Inflammatory macrophage treated with lipopolysaccharide for 4 hours (primary cell): ENCODE measurements at regions not wholly inside any gene's neighbourhood (a gene's known extent, or its start where the extent isn't known, plus 50 kb on each side); places are given as distances from the start of the nearest gene placed in this dataset.

Experiments used
- DNase-seq: peaks from one replicate; pipeline ENCODE4 v3.0.0-alpha.2; 2020

DNA sequence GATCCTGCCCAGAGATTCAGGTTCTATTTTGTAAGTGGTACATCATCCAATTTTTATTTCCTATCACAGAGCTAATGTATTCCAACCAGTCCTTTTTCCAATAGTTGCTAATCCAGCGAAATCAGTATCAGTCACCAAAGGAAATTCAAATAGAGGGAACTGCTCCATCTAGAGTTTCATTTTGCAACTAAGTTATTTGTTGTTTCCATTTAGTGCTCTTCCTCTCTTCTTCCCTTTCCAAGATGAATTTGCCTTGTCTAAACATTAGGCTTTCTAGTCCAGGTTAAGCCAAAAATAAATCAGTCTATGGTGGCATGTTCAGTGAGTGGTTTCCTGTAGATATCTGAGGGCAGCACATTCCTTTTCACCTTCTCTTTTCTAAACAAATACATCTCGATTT is 79.8 kb upstream of the SPATA31D4 start:
- DNase-seq, result peak; percentile 3

DNA sequence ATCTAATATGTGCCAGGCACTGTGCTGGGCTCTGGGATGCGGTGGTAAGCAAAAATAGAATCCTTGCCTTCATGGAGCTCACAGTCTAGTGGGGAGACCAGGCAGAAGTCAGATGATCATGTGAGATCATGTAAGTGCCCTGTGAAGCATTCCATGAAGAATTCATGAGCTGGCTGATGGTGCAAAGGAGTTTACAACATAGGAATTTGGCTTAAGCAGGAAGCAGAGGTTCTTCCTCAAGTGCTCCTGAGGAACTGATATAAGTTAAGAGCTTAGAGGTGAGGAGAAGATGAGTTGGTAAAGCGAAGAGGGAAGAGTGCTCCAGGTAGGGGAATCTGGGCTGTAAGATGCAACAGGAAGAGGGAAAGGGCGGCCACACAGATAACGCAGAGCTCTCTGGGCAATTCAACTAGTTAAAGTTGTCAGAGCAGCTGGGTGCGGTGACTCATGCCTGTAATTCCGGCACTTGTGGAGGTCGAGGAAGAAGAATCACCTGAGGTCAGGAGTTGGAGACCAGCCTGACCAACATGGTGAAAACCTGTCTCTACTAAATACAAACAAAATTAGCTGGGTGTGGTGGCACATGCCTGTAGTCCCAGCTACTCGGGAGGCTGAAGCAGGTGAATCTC is 78.5 kb upstream of the SPATA31D4 start:
- no peak for DNase-seq

DNA sequence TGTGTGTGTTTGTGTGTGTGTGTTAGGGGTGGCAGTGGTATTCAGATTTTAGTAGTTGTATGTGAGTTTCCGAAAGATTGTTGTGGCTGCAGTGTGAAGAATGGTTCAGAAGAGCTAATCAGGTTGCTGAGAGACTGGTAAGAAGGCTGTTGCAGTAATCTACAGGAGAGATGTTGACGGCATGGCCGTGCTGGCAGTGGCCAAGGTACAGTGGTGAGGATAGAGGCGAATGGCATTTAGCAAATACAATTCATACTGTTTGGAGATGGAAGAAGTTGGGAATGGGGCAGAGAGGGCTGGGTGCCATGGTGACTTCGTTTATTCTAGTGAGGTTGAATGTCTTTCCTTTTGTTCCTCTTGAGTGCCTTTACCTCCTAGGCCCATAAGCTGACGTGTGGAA is 77.5 kb upstream of the SPATA31D4 start:
- no peak for DNase-seq

DNA sequence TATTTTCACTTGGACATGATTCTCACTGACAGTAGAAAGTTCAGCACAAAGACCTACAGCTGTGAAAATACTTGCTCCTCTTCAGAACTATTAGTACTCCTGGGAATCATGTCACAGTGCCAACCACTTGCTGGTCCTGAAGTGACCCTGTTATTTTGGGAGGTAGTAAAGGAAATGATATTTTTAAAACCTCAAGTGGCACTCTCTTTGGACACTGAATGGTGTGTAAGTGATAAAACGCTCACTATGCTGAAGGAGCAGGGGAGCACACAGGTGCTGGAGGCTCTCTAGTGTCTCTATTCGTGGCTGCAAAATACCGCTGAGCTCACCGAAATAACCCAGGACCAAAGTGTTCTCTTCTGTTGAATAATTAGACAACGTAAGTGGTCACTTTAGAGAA is 76.9 kb upstream of the SPATA31D4 start:
- DNase-seq, result no peak

DNA sequence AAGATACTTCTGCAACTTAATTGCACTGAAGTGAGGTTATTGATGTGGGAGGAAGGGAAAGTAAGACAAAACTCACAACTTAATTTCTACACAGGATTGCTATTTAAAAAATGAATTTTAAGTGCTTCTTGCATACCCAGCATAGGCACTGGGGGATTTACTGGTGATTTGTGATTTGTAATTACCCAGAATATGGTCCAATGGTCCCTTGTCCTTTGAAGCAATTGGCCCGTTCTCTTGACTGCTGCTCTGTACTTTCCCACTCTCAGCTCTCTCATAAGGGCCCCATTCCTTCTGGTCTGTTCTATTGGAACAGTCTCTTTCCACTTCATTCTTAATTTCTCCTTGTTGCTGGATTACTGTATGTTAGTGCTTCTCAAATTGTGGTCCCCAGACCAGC is 75.4 kb upstream of the SPATA31D4 start:
- no peak for DNase-seq

DNA sequence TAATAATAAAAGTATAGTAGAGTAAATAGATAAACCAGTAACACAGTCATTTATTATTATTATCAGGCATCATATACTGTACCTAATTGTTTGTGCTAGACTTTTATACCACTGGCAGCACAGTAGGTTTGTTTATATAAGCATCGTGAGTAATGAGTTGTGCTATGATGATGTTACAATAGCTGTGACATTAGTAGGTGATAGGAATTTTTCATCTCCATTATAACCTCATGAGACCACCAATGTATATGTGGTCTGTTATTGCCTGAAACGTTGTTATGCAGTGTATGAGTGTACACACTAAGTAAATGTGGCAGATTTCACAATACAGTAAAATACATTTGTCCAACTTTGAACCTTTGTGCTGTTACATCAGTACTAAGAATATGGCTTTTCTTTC is 72.7 kb upstream of the SPATA31D4 start:
- DNase-seq, result no peak

DNA sequence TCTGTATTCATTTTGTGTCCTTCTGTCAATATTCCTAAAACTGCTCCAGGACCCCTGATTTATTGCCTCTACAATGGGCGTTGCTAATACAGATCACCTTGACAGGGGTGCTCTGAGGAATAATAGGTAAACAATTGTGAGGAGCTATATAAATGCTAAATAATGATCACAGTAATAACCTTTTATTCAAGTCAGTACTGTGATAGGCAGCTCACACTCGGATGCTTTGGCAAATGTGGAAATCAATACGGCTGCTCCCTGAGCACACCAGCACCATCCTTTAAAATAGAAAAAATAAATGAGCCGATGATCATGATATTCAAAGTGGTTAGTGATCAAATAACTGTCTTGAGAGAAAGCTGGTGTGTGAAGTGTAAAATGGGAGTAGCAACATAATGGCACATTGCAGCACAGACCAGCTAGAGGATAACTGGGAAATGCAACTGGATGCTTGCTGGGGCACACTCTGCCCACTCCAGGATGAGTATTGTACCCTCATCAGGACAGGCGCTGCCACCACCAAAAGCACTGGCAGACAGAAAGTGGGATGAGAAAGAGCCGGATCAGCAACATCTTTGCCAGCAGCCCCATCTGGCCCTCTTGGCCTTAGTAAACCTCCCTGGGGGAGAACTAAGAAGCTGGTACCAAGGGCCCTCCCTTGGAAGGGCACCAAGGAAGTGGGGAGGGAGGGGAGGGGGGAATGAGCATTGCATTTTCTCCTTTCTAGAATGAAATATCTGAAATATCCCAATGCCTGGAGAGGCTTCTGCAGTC is 69.4 kb upstream of the SPATA31D4 start:
- DNase-seq, result no peak

DNA sequence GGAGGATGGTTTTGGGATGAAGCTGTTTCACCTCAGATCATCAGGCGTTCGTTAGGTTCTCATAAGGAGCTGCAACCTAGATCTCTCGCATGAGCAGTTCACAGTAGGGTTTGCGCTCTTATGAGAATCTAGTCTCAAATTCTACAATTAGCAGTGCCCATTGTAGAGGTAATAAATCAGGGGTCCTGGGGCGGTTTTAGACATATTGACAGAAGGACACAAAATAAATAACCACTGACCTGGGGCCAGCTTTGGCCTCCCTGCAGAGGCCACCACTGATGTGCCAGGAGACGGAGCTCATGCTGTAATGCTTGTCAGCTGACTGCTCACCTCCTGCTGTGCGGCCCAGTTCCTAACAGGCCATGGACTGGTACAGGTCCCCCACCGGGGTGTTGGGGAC is 67.6 kb upstream of the SPATA31D4 start:
- DNase-seq, result no peak

DNA sequence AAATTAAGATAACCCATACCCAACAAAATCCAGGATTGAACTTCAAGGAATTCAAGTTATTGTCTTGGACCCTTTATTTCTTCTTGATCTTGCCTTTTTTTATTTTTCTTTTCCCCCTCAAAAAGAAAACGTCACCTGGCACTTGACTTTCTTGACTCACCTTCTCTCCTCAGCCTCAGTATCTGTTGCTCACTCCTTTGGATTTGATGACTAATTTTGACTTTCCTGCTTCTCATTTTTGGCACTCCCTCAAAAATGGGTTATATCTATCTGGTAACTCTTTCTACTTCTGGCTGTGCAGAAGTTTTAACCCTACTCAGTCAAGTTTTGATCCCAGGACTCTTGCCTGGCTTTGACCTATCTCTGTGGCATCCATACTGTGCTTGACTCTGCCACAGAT is 66.6 kb upstream of the SPATA31D4 start:
- DNase-seq, result no peak

DNA sequence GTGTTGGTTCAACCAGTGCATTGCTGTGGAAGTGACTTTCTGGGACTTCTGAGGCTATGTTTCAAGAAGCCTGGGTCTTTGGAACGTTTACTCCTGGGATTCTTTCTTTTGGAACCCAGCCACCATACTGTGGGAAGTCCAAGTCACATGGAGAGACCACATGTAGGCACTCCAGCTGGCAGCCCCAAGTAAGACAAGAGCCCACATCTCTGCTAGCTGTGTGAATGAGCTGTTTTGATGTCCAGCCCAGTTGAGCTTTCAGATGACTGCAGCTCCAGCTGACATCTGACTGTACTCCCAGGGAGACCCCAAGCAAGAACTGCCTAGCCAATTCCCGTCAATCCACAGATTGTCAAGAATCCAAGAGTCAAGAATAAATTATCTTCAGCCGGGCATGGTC is 60.1 kb upstream of the SPATA31D4 start:
- no peak for DNase-seq

DNA sequence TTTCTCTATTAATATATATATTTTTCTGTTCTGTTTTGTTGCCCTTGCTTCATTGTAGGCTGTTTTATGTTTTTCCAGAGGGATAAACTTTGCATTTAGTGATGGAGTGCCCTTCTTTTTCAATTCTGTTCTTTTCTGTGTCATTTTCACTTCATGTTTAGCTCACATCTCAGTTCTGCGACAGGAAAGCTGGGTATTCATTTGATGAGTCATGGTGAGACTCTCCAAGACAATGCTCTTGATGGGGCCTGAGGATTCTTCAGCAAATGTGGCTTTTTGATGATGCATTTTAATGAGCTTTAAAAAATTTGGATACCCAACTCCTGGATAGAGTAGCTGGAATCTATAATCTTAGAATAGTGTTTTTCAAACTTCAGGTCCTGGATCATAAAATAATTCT is 56.5 kb upstream of the SPATA31D4 start:
- no peak for DNase-seq

DNA sequence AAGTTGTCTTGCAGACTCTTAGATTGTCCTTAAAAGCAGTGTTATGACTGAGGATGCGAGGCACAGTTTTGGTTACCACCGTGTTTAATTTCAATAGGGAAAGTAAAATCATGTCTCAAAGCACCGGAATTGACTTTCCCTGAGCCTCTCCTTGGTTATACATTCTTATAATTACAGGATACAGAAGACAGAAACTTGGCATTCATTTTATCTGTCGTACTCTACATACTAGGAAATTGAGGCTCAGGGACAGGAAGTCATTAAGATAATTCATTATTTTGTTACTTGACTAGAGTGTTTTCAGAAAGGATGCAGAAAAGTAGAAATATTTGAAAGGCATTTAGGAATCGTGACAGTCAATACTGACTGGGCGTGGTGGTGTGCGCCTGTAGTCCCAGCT is 54.0 kb upstream of the SPATA31D4 start:
- DNase-seq, result no peak

DNA sequence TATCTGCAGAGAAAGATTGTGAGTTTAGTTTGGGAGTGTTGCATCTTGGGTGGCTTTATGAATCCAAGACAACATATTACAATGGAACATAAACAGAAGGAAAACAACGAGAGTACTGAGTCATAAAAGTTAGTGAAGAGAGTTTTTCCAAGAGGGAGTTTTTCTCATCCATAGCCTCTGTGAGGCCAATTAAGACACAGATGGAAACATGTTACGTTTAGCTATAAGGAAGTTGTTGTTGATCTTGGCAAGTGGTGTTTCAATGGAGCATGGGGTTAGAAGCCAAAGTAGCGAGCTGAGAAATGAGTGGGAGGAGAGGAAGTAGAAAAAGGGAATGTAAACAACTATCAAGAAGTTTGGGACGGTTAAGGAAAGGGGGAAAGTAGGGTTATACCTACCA is 53.3 kb upstream of the SPATA31D4 start:
- DNase-seq, result peak; percentile 16

DNA sequence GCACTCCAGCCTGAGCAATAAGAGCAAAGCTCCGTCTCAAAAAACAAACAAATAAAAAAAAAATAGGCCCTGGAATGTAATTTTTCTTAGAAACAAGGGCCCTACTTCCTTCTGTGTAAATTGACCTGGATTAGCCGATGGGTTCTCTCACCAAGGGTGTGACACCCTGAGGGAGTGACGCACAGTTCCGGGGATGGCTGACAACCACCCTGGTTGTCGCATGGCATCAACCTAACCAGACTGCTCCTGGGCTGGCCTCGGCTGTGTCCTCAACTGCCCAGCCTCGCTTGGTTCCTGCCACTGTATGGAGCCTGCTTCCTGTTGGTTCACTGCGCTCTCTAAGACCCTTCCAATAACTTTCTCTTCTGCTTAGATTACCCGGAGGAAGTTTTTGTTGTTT is 51.2 kb upstream of the SPATA31D4 start:
- no peak for DNase-seq
